Muscle of leg (tissue), 3 donors: ENCODE measurements at regions not wholly inside any gene's neighbourhood (a gene's known extent, or its start where the extent isn't known, plus 50 kb on each side); places are given as distances from the start of the nearest gene placed in this dataset.
"Not testable (repeated sequence)": the region's sequence is repeated elsewhere in the genome, so short reads cannot be mapped to it uniquely, and the experiment has no call there.

Experiments used
- DNase-seq: peaks from one replicate; pipeline ENCODE4 v3.0.0; 2013
- H3K27ac ChIP-seq: one replicate; pipeline ENCODE4 v1.5.1; 2013; ENCODE audit warnings: mild to moderate bottlenecking, low read length, control low read depth
- H3K27me3 ChIP-seq: one replicate; pipeline ENCODE4 v1.6.1; 2013; ENCODE audit warnings: low read length; ENCODE audit not compliant: control insufficient read depth, insufficient read depth
- H3K36me3 ChIP-seq: one replicate; pipeline ENCODE4 v1.6.1; 2013; ENCODE audit warnings: low read length; ENCODE audit not compliant: control insufficient read depth, insufficient read depth
- H3K4me1 ChIP-seq: one replicate; pipeline ENCODE4 v1.6.1; 2013; ENCODE audit warnings: low read length; ENCODE audit not compliant: control insufficient read depth, insufficient read depth
- H3K4me3 ChIP-seq: one replicate; pipeline ENCODE4 v1.5.1; 2013; ENCODE audit warnings: low read length, control low read depth
- H3K9me3 ChIP-seq: replicated peaks from 2 replicates; pipeline ENCODE4 v1.6.1; 2013; ENCODE audit warnings: low read depth, low read length; ENCODE audit not compliant: control insufficient read depth
- WGBS: methylation state at CpG from one replicate; pipeline ENCODE4 v1.1.5; 2013; ENCODE audit warnings: missing lambda C conversion rate; ENCODE audit not compliant: insufficient coverage; 5-methylcytosine and 5-hydroxymethylcytosine counted together

DNA sequence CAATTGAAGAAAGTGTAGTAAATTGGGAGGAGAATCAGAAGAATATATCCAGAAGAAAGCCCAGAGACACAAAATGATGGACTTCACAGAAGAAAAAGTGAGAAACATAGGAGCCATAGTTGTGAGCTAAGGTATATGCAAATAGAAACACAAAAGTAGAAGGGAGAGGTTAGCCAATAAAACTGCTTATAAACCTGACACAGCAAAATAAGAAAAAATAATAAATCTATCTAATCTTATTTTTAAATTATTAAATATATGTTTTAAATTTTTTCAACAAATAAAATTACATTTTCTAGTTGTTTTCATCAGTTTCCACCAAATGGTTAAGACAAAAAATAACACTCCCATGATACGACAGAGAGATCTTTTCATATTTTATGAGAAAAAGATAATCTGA lies 903.5 kb downstream of the DNAJB9 start:
- no CpG with 5 or more reads among the region's 1 CpG for WGBS
- DNase-seq, result no peak
- Histone ChIP-seq H3K4me3 (no peak overlapping the region), H3K9me3 (no peaks in the 10 kb centered on the region), H3K27me3 (no peaks in the 10 kb centered on the region), H3K27ac (no peak overlapping the region), H3K4me1 (no peaks in the 10 kb centered on the region), H3K36me3 (no peaks in the 10 kb centered on the region)

DNA sequence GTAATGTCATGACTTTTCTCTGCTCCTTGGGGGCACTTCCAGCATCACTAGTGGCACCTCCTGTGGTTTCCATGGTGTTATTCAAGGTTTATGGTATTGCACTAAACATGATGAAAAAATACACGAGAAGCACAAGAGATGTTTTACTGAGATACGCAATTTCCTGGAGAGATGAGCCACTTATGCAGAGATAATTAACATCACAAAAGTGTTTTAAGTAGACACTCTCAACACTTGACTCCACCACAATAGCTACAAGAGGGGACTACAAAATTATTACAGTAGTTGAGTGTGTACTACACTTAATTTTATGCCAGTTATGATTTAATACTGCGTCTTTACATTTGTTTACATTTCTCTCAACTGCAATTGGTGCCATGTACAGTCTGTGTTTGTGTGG lies 906.7 kb downstream of the DNAJB9 start:
- H3K4me3 ChIP-seq, result no peak overlapping the region
- no peak for DNase-seq
- WGBS, result no CpG with 5 or more reads among the region's 3 CpGs
- no peaks in the 10 kb centered on the region for H3K9me3 ChIP-seq
- no peaks in the 10 kb centered on the region for H3K27me3 ChIP-seq
- no peak overlapping the region for H3K27ac ChIP-seq
- no peaks in the 10 kb centered on the region for H3K4me1 ChIP-seq
- H3K36me3 ChIP-seq, result no peaks in the 10 kb centered on the region

DNA sequence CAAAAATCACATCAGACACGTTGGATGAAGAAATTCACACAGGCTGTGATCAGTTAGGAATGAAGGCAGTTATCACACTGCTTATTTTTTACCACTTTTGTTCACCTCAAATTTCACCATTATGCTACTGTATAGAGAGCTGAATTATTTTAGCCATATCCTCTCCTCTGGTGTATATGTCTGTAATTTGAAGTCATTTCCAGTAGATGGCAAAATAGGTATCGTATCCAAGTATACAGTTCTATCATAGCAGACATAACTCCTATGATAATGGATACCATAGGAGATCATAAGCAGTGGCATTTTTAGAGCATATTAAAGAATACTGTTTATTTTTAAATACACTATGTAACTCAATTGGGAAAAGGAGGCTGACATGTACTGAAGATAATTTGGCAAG lies 909.7 kb downstream of the DNAJB9 start:
- DNase-seq, result peak; percentile 26
- Histone ChIP-seq H3K36me3 (no peaks in the 10 kb centered on the region), H3K27ac (no peak overlapping the region), H3K27me3 (no peaks in the 10 kb centered on the region), H3K9me3 (no peaks in the 10 kb centered on the region), H3K4me1 (no peaks in the 10 kb centered on the region), H3K4me3 (no peak overlapping the region)
- WGBS, result no CpG with 5 or more reads among the region's 2 CpGs

DNA sequence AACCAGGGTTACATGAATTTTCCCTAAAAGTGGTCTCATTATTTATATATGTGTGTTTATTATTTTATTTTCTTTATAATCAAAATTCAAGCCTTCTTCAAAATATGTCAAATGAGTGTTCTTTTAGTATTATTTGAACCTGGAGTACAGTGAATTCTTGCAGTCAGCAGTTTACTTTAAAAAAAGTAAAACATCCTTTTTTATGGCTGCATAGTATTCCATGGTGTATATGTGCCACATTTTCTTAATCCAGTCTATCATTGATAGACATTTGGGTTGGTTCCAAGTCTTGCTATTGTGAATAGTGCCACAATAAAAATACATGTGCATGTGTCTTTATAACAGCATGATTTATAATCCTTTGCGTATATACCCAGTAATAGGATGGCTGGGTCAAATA lies 920.9 kb downstream of the DNAJB9 start:
- not testable (repeated sequence) for H3K4me1 ChIP-seq, H3K27me3 ChIP-seq, H3K9me3 ChIP-seq, H3K36me3 ChIP-seq, DNase-seq, H3K27ac ChIP-seq, H3K4me3 ChIP-seq
- no CpG with 5 or more reads among the region's 1 CpG for WGBS

DNA sequence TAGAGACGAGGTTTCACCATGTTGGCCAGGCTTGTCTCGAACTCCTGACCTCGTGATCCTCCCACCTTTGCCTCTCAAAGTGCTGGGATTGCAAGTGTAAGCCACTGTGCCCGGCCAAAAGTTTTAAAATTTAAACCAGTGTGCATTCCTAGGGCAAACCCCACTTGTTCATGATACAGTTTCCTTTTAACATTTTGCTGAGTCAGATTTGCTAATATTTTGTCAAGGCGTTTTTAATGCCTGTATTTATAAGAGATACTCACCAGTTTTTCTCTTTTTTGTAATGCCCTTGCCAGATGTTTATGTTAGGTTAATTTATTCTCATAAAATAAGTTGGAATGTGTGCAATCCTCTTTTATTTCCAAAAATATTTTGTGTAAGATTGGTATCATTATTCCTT lies 927.4 kb downstream of the DNAJB9 start:
- Histone ChIP-seq H3K27me3 (no peaks in the 10 kb centered on the region), H3K9me3 (no peaks in the 10 kb centered on the region), H3K36me3 (no peaks in the 10 kb centered on the region), H3K27ac (no peak overlapping the region), H3K4me1 (no peaks in the 10 kb centered on the region), H3K4me3 (no peak overlapping the region)
- 88% methylated on average over 4 of the region's 5 CpGs for WGBS
- DNase-seq, result no peak

DNA sequence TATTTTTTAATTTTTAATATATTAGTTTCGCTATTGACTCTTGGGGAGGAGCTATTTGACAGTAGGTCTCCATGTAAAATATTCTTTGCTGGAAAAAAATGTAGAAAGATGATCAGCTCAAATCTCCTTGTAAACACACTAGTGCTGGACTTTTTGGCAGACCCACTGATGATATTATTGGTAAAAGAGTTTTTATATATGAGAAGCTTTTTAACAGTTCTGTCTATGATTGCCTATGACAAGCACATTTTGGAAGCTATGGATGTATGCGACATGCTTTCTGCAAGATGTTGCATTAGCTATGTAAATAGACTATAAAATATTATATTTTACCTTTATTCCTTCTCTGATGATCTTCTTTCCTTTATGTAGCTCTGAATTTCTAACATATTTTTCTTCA lies 928.5 kb downstream of the DNAJB9 start:
- H3K4me3 ChIP-seq, result no peak overlapping the region
- no CpG with 5 or more reads among the region's 2 CpGs for WGBS
- H3K9me3 ChIP-seq, result no peaks in the 10 kb centered on the region
- H3K27me3 ChIP-seq, result no peaks in the 10 kb centered on the region
- no peaks in the 10 kb centered on the region for H3K36me3 ChIP-seq
- H3K4me1 ChIP-seq, result no peaks in the 10 kb centered on the region
- H3K27ac ChIP-seq, result no peak overlapping the region
- no peak for DNase-seq

DNA sequence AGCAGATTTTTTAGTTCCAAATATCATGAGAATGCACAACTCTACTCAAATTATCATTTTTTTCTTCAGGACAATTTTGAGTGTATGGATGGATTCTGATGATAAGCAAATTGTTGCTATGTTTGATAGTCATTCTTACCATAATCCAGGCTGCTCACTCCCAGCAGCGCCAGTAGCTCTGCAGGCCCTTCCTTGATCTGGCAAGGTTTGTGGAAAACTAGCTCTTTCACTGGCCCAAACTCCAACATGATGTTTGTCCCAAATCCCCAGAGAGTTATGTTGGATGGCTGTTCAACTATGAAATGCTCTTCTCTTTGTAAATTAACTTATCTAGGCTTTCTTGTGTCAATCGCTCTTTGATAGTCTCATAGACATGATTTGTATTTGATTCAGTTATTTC lies 933.7 kb downstream of the DNAJB9 start:
- H3K4me3 ChIP-seq, result no peak overlapping the region
- no CpG with 5 or more reads among the region's 2 CpGs for WGBS

DNA sequence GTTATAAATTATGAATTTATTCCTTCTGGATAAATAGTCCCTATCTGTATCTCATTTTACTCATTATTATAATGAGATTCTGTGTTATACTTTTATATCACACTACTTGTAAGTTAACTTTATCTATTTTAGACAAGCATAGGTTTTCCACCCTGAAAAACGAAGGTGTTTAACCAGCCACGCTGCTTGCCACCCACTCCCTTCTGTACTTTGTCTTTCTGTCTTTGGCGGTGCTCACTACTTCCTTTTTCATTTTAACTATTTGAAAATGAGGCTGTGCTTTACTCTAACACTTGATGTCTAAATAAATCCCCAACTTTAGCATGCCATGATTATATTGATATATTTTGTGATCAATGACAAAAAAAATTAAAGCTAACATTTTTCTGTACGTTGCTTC lies 952.9 kb downstream of the DNAJB9 start:
- Histone ChIP-seq H3K27me3 (no peaks in the 10 kb centered on the region), H3K4me1 (no peaks in the 10 kb centered on the region), H3K27ac (no peak overlapping the region), H3K4me3 (no peak overlapping the region), H3K9me3 (no peaks in the 10 kb centered on the region), H3K36me3 (no peaks in the 10 kb centered on the region)
- WGBS, result no CpG with 5 or more reads among the region's 4 CpGs
- DNase-seq, result no peak

More for the DNA sequence above, 933.7 kb downstream of the DNAJB9 start:
- Histone ChIP-seq H3K9me3 (no peaks in the 10 kb centered on the region), H3K27me3 (no peaks in the 10 kb centered on the region), H3K36me3 (no peaks in the 10 kb centered on the region), H3K4me1 (no peaks in the 10 kb centered on the region), H3K27ac (no peak overlapping the region)
- peak; percentile 4 for DNase-seq

DNA sequence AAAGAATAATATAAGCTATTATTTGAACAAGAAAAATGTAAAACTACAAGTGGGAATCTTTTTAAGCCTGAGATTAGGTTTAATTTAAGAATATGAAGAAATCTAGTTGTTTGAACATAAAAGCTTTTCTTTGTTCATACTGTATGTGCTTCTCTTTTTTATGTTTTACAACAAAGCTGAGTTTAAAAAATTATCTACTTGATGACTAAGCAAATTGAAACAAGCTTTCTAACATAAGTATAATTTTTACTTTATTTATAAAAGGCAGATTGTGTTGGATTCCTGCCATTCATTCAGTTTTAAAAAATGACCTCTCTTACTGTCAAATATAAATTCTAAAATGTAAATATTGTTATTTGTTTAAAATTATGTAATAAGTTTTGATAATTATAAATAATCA lies 958.2 kb downstream of the DNAJB9 start:
- Histone ChIP-seq H3K36me3 (no peaks in the 10 kb centered on the region), H3K9me3 (no peaks in the 10 kb centered on the region), H3K27me3 (no peaks in the 10 kb centered on the region), H3K27ac (no peak overlapping the region), H3K4me1 (no peaks in the 10 kb centered on the region), H3K4me3 (no peak overlapping the region)
- DNase-seq, result no peak

DNA sequence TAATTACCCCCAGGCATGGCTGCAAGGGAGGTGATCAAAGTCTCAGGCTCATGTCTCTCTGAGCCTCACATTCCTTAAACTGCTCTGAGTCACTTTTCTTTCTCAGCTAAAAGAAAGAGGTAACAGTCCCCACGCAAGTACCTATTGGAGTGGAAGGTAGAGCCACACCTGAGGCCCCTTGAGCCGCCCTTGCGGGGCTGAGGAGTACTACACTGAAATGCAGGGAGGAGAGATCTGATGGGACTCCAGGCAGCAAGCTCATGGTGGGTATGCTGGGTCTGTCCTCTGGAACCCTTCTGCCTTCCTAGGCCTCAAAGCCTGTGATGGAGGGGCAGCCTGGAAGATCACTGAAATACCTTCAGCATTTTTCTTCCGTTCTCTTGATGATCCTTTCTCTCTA lies 960.0 kb downstream of the DNAJB9 start:
- WGBS, result 88% methylated on average over 3 of the region's 4 CpGs
- Histone ChIP-seq H3K27ac (no peak overlapping the region), H3K36me3 (no peaks in the 10 kb centered on the region), H3K27me3 (no peaks in the 10 kb centered on the region), H3K4me1 (no peaks in the 10 kb centered on the region), H3K9me3 (no peaks in the 10 kb centered on the region), H3K4me3 (no peak overlapping the region)
- DNase-seq, result no peak

DNA sequence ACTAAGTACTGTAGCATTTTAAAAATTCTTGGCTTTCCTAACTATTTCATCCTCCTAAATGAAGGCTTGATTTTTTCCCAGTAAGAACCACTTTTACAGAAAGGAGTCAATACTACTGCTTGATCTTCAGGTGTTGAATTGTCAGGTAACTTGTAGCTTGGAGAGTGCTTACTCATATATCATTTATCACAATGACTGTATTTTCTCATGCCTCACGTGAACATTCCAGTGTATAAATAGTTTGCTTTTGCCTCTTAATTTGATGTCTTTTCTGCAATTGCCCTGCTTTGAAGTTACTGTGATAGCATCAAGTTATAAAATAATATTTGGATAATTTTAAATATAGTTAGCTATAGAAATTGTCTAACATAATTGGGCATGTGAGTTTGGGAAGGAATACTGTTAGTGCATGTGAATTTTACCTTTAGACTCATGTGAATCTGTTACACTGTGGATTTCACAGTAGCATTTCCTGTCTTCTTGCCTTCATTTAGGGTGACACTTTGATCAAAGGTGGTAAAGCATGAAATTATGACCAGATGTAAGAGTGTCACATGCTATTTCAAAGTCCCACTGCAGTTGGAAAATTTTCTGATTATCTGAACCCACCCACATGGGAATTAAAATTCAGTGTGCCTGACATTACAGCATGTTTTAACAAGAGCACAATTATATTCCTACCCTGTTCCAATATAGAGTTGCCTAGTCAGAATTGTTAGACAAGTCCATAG lies 962.8 kb downstream of the DNAJB9 start:
- Histone ChIP-seq H3K9me3 (no peaks in the 10 kb centered on the region), H3K4me3 (no peak overlapping the region), H3K27me3 (no peaks in the 10 kb centered on the region), H3K36me3 (no peaks in the 10 kb centered on the region), H3K27ac (no peak overlapping the region), H3K4me1 (no peaks in the 10 kb centered on the region)
- no peak for DNase-seq
- no CpG with 5 or more reads among the region's 1 CpG for WGBS
